A673 (cell line): ENCODE measurements at regions not wholly inside any gene's neighbourhood (a gene's known extent, or its start where the extent isn't known, plus 50 kb on each side); places are given as distances from the start of the nearest gene placed in this dataset.

Experiments
- CTCF ChIP-seq: fragments of 300-800, 200-600 bp; sonication (generic); conservative IDR thresholded peaks from 2 replicates; pipeline ENCODE4 v1.5.1; 2017; ENCODE audit warnings: low read depth, mild to moderate bottlenecking, antibody characterized with exemption, low read length, moderate library complexity, mixed read lengths
- EZH2 ChIP-seq: fragments of 200-600 bp; sonication (generic); IDR thresholded peaks from 2 replicates; pipeline ENCODE4 v1.6.1; 2017; ENCODE audit warnings: borderline replicate concordance, low read depth, mild to moderate bottlenecking, mixed read lengths, antibody characterized with exemption, low read length; ENCODE audit not compliant: poor library complexity, severe bottlenecking

- TF ChIP-seq CTCF (no peak), EZH2 (no peak)
These were observed 254.4 kb downstream of the BCL2 start for GRCh38 chr18:63065172-63065571.
